ENCODE measurements at regions not wholly inside any gene's neighbourhood (a gene's known extent, or its start where the extent isn't known, plus 50 kb on each side); places are given as distances from the start of the nearest gene placed in this dataset.

- Histone ChIP-seq H3K27me3 (no peaks in the 10 kb centered on the region), H4K20me1 (ENCODE audit: insufficient read depth, poor library complexity, severe bottlenecking) (no peaks in the 10 kb centered on the region), H3K9me3 (ENCODE audit: low read depth) (no peaks in the 10 kb centered on the region), H3K36me3 (replicated peaks; ENCODE audit: insufficient read depth, low read depth) (no peaks in the 10 kb centered on the region), H3K79me2 (no peaks in the 10 kb centered on the region), H3K4me1 (ENCODE audit: insufficient read depth) (peaks cover 4% of the 10 kb centered on the region), H3K9me2 (replicated peaks; ENCODE audit: insufficient read depth) (no peaks in the 10 kb centered on the region), H2AFZ (no peak overlapping the region), H3K4me2 (no peak overlapping the region), H3K4me3 (no peak overlapping the region), H3K27ac (no peak overlapping the region)
- no peak for DNase-seq (ENCODE audit: low spot score)
- TF ChIP-seq EZH2phosphoT487 (IDR thresholded peaks at IDR 0.05; ENCODE audit: low read depth, severe bottlenecking, unreplicated experiment) (no peak), EZH2 (IDR thresholded peaks at IDR 0.05; ENCODE audit: borderline replicate concordance) (no peak), CTCF (IDR thresholded peaks at IDR 0.05; ENCODE audit: poor library complexity) (peak; percentile 5)
- 93% methylated on average over 8 of the region's 8 CpGs for WGBS (ENCODE audit: low lambda C conversion rate, missing lambda C conversion rate)
Observed at GRCh38 chr2:151030663-151031230, 230.9 kb downstream of the RBM43 start.

DNA sequence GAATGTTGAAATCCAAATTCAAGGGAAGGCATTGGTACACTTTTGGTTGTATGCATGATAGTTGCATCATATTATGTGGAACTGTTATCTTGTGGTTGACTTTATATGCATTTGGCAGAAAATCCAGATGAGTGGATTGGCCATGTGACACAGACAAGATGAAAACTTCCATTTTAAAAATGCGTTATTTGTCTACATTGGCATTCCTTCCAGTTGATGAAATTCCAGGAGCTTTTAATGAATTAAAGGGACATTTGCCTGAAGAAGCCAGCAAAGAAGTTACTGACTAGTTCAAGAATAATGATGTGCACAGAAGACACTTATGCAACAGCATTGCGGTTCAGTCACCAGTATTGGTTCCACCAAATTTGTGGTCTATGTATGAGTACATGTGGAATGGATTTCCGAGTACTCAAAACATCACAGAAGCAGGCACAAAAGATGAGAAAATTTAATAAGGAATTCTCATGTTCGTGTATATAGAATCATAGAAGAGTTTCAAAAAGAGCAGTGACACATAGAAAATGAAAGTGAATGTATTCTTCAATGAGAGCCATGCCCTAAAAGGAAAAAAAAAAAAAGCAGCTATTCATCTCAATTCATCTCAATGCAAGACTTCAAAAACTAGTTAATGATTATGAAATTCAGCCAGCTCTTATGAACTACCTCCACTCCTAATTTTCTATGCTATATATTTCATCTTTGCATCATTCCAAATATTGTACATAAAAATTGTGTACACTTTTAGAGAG, 232.1 kb downstream of the RBM43 start:
- H4K20me1 ChIP-seq (ENCODE audit: insufficient read depth, poor library complexity, severe bottlenecking) = no peaks in the 10 kb centered on the region
- WGBS (ENCODE audit: low lambda C conversion rate, missing lambda C conversion rate) = 87% methylated on average over 4 of the region's 4 CpGs
- no peak overlapping the region for H3K27ac ChIP-seq
- H3K4me3 ChIP-seq = no peak overlapping the region
- no peak overlapping the region for H3K4me2 ChIP-seq
- TF ChIP-seq EZH2phosphoT487 (IDR thresholded peaks at IDR 0.05; ENCODE audit: low read depth, severe bottlenecking, unreplicated experiment) = no peak
- TF ChIP-seq EZH2 (IDR thresholded peaks at IDR 0.05; ENCODE audit: borderline replicate concordance) = no peak
- TF ChIP-seq CTCF (IDR thresholded peaks at IDR 0.05; ENCODE audit: poor library complexity) = no peak
- H2AFZ ChIP-seq = no peak overlapping the region
- no peaks in the 10 kb centered on the region for H3K9me3 ChIP-seq (ENCODE audit: low read depth)
- DNase-seq (ENCODE audit: low spot score) = no peak
- H3K9me2 ChIP-seq (replicated peaks; ENCODE audit: insufficient read depth) = no peaks in the 10 kb centered on the region
- no peaks in the 10 kb centered on the region for H3K79me2 ChIP-seq
- H3K36me3 ChIP-seq (replicated peaks; ENCODE audit: insufficient read depth, low read depth) = no peaks in the 10 kb centered on the region
- no peaks in the 10 kb centered on the region for H3K27me3 ChIP-seq
- H3K4me1 ChIP-seq (ENCODE audit: insufficient read depth) = peaks cover 4% of the 10 kb centered on the region

GRCh38 chr2:151028691-151029176, 232.9 kb downstream of the RBM43 start:
- Histone ChIP-seq H3K4me3 (no peak overlapping the region), H3K9me3 (ENCODE audit: low read depth) (no peaks in the 10 kb centered on the region), H3K27me3 (no peaks in the 10 kb centered on the region), H3K4me1 (ENCODE audit: insufficient read depth) (peaks cover 4% of the 10 kb centered on the region), H3K4me2 (no peak overlapping the region), H3K9me2 (replicated peaks; ENCODE audit: insufficient read depth) (no peaks in the 10 kb centered on the region), H3K27ac (no peak overlapping the region), H4K20me1 (ENCODE audit: insufficient read depth, poor library complexity, severe bottlenecking) (no peaks in the 10 kb centered on the region), H2AFZ (no peak overlapping the region), H3K36me3 (replicated peaks; ENCODE audit: insufficient read depth, low read depth) (no peaks in the 10 kb centered on the region), H3K79me2 (no peaks in the 10 kb centered on the region)
- no peak for DNase-seq (ENCODE audit: low spot score)
- no peak for TF ChIP-seq CTCF (IDR thresholded peaks at IDR 0.05; ENCODE audit: poor library complexity)
- TF ChIP-seq EZH2 (IDR thresholded peaks at IDR 0.05; ENCODE audit: borderline replicate concordance) = no peak
- TF ChIP-seq EZH2phosphoT487 (IDR thresholded peaks at IDR 0.05; ENCODE audit: low read depth, severe bottlenecking, unreplicated experiment) = no peak
